Epidermal melanocyte (primary cell): ENCODE measurements at regions not wholly inside any gene's neighbourhood (a gene's known extent, or its start where the extent isn't known, plus 50 kb on each side); places are given as distances from the start of the nearest gene placed in this dataset.
A peak's percentile ranks its signal among the peaks of the same experiment; 100 is the strongest.
"Not testable (repeated sequence)": the region's sequence is repeated elsewhere in the genome, so short reads cannot be mapped to it uniquely, and the experiment has no call there.

Experiments used
- DNase-seq: peaks from one replicate; pipeline ENCODE4 v3.0.0; 2011; ENCODE audit warnings: low spot score; ENCODE audit not compliant: insufficient read length

GRCh38 chr10:63836666-63837442, 315.7 kb downstream of the REEP3 start:
- DNase-seq = no peak

- no peak for DNase-seq
Measured at GRCh38 chr10:63841761-63842160, 320.6 kb downstream of the REEP3 start.

- no peak for DNase-seq
Measured at GRCh38 chr10:63843107-63843506, 321.9 kb downstream of the REEP3 start.

GRCh38 chr10:63848871-63849270, 327.7 kb downstream of the REEP3 start:
- DNase-seq = not testable (repeated sequence)

- no peak for DNase-seq
Measured at GRCh38 chr10:63862860-63863259, 341.7 kb downstream of the REEP3 start.

GRCh38 chr10:63865210-63865609, 344.0 kb downstream of the REEP3 start:
- no peak for DNase-seq

- DNase-seq = peak; percentile 72
Measured at GRCh38 chr10:63866075-63866746, 345.0 kb downstream of the REEP3 start.

- no peak for DNase-seq
Measured at GRCh38 chr10:63866747-63867140, 345.5 kb downstream of the REEP3 start.

- DNase-seq = no peak
Measured at GRCh38 chr10:63878428-63878827, 357.2 kb downstream of the REEP3 start.

GRCh38 chr10:63883861-63884260, 362.7 kb downstream of the REEP3 start:
- DNase-seq = no peak

GRCh38 chr10:63884426-63884825, 363.2 kb downstream of the REEP3 start:
- no peak for DNase-seq

- no peak for DNase-seq
Measured at GRCh38 chr10:63885156-63885555, 364.0 kb downstream of the REEP3 start.

GRCh38 chr10:63886281-63887022, 365.3 kb downstream of the REEP3 start:
- no peak for DNase-seq

GRCh38 chr10:63887023-63887589, 365.9 kb downstream of the REEP3 start:
- DNase-seq = no peak

GRCh38 chr10:63887600-63888370, 366.6 kb downstream of the REEP3 start:
- DNase-seq = no peak

GRCh38 chr10:63889803-63890202, 368.6 kb downstream of the REEP3 start:
- no peak for DNase-seq

GRCh38 chr10:63896992-63897391, 375.8 kb downstream of the REEP3 start:
- DNase-seq = no peak

GRCh38 chr10:63899673-63900300, 378.6 kb downstream of the REEP3 start:
- DNase-seq = no peak

- no peak for DNase-seq
Measured at GRCh38 chr10:63901228-63901627, 380.0 kb downstream of the REEP3 start.

- no peak for DNase-seq
Measured at GRCh38 chr10:63901881-63902280, 380.7 kb downstream of the REEP3 start.

GRCh38 chr10:63910806-63911205, 389.6 kb downstream of the REEP3 start:
- no peak for DNase-seq
